AG04450 (cell line): ENCODE measurements at regions not wholly inside any gene's neighbourhood (a gene's known extent, or its start where the extent isn't known, plus 50 kb on each side); places are given as distances from the start of the nearest gene placed in this dataset.

ENCODE experiments used
- CTCF ChIA-PET: fragments of 300-600, 350-600 bp; formaldehyde crosslinking; extraction: SDS; loops from one replicate; lab custom pipeline; 2022; ENCODE audit warnings: antibody characterized with exemption, inconsistent platforms; lab: Charles Lee
- POLR2A ChIA-PET: fragments of 350-600 bp; formaldehyde crosslinking; extraction: SDS; loops from one replicate; lab custom pipeline; 2021; ENCODE audit warnings: antibody characterized with exemption, inconsistent platforms; lab: Yijun Ruan, JAX
- DNase-seq: peaks from one replicate; pipeline ENCODE4 v3.0.0-alpha.2; 2011; ENCODE audit warnings: low read depth, low spot score
- H3K27ac ChIP-seq: one replicate; pipeline ENCODE4 v1.5.1; 2012; ENCODE audit warnings: low read depth, low read length, control low read depth
- H3K27me3 ChIP-seq: one replicate; pipeline ENCODE4 v1.6.0; 2012; ENCODE audit warnings: low read length; ENCODE audit not compliant: control insufficient read depth, insufficient read depth
- H3K4me3 ChIP-seq: 2 replicates; pipeline ENCODE4 v1.5.1; 2011; ENCODE audit warnings: mild to moderate bottlenecking, low read depth, low read length, control low read depth
- H3K9me3 ChIP-seq: 2 replicates; pipeline ENCODE4 v1.5.1; 2012; ENCODE audit warnings: low read length; ENCODE audit not compliant: control insufficient read depth, insufficient read depth
- CTCF ChIP-seq: IDR thresholded peaks from 2 replicates; pipeline ENCODE4 v1.5.1; 2011; ENCODE audit warnings: low read depth, low read length, control low read depth, inconsistent platforms

GRCh38 chr19:28309070-28309469, 903.9 kb downstream of the UQCRFS1 start:
- CTCF ChIA-PET: no interaction called here
- H3K9me3 ChIP-seq: peaks cover 36% of the 10 kb centered on the region

GRCh38 chr19:28307963-28308362, 905.0 kb downstream of the UQCRFS1 start:
- ChIA-PET CTCF (no interaction called here), POLR2A (no interaction called here)
- H3K27me3 ChIP-seq: no peaks in the 10 kb centered on the region
- H3K9me3 ChIP-seq: peaks cover 37% of the 10 kb centered on the region
- no peak for TF ChIP-seq CTCF
- no peak for DNase-seq
- no peak overlapping the region for H3K27ac ChIP-seq
- no peak overlapping the region for H3K4me3 ChIP-seq

More at GRCh38 chr19:28309070-28309469, 903.9 kb downstream of the UQCRFS1 start:
- no peak for DNase-seq
- H3K27ac ChIP-seq: no peak overlapping the region
- POLR2A ChIA-PET: no interaction called here
- no peak for TF ChIP-seq CTCF
- H3K27me3 ChIP-seq: no peaks in the 10 kb centered on the region
- H3K4me3 ChIP-seq: no peak overlapping the region

GRCh38 chr19:28307487-28307886, 905.5 kb downstream of the UQCRFS1 start:
- Histone ChIP-seq H3K4me3 (no peak overlapping the region), H3K27ac (no peak overlapping the region), H3K9me3 (peaks cover 35% of the 10 kb centered on the region), H3K27me3 (no peaks in the 10 kb centered on the region)
- no peak for TF ChIP-seq CTCF
- ChIA-PET CTCF (no interaction called here), POLR2A (no interaction called here)
- no peak for DNase-seq

- H3K9me3 ChIP-seq: peaks cover 47% of the 10 kb centered on the region
- H3K27me3 ChIP-seq: no peaks in the 10 kb centered on the region
- no peak overlapping the region for H3K4me3 ChIP-seq
- ChIA-PET POLR2A (no interaction called here), CTCF (no interaction called here)
- no peak for DNase-seq
- no peak for TF ChIP-seq CTCF
- no peak overlapping the region for H3K27ac ChIP-seq
These were observed 907.4 kb downstream of the UQCRFS1 start for GRCh38 chr19:28305513-28305912.

- Histone ChIP-seq H3K9me3 (peaks cover 60% of the 10 kb centered on the region), H3K4me3 (no peak overlapping the region), H3K27ac (no peak overlapping the region), H3K27me3 (no peaks in the 10 kb centered on the region)
- no peak for DNase-seq
- ChIA-PET CTCF (no interaction called here), POLR2A (no interaction called here)
- no peak for TF ChIP-seq CTCF
These were observed 909.4 kb downstream of the UQCRFS1 start for GRCh38 chr19:28303502-28303901.
